ENCODE measurements at regions not wholly inside any gene's neighbourhood (a gene's known extent, or its start where the extent isn't known, plus 50 kb on each side); places are given as distances from the start of the nearest gene placed in this dataset.
A peak's percentile ranks its signal among the peaks of the same experiment; 100 is the strongest.

DNA sequence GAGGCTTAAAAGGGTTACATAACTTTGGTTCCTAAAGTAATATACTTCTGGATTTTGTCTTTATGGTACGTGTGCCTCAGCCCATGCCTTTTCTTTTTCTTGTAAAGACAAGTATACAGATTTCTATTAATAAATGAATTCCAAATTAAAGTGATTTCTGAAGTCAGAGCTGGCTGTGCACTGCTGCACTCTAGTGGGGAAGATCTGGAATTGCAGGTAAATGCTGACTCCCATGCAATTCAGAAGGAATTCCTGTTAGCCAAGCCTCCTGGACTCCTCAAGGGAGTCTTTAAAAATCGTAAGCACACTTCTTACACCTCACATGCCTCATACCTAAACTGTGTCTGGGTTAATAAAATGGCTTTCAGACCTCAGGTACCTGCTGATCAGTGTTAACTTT, 118.4 kb upstream of the SLC7A1 start:
- 56 to 78% methylated on average over 2 of the region's 2 CpGs for WGBS, 2 donors
- TF ChIP-seq, protein P1, sequence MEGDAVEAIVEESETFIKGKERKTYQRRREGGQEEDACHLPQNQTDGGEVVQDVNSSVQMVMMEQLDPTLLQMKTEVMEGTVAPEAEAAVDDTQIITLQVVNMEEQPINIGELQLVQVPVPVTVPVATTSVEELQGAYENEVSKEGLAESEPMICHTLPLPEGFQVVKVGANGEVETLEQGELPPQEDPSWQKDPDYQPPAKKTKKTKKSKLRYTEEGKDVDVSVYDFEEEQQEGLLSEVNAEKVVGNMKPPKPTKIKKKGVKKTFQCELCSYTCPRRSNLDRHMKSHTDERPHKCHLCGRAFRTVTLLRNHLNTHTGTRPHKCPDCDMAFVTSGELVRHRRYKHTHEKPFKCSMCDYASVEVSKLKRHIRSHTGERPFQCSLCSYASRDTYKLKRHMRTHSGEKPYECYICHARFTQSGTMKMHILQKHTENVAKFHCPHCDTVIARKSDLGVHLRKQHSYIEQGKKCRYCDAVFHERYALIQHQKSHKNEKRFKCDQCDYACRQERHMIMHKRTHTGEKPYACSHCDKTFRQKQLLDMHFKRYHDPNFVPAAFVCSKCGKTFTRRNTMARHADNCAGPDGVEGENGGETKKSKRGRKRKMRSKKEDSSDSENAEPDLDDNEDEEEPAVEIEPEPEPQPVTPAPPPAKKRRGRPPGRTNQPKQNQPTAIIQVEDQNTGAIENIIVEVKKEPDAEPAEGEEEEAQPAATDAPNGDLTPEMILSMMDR (IDR thresholded peaks at IDR 0.05) = peak; percentile 37 to 64 (median 49)
- no peak for TF ChIP-seq POLR2A (IDR thresholded peaks at IDR 0.05)
- no peaks in the 10 kb centered on the region for H3K27me3 ChIP-seq
- intact Hi-C loops (cut with DNase I; ENCODE audit: low total_unique reads) = no loop called here
- H3K9me3 ChIP-seq = no peaks in the 10 kb centered on the region
- H3K27ac ChIP-seq = no peak overlapping the region
- no peak for DNase-seq
- H3K36me3 ChIP-seq (ENCODE audit: low read depth, missing control alignments) = no peaks in the 10 kb centered on the region
- H3K4me1 ChIP-seq = no peaks in the 10 kb centered on the region
- no peak overlapping the region for H3K4me3 ChIP-seq

DNA sequence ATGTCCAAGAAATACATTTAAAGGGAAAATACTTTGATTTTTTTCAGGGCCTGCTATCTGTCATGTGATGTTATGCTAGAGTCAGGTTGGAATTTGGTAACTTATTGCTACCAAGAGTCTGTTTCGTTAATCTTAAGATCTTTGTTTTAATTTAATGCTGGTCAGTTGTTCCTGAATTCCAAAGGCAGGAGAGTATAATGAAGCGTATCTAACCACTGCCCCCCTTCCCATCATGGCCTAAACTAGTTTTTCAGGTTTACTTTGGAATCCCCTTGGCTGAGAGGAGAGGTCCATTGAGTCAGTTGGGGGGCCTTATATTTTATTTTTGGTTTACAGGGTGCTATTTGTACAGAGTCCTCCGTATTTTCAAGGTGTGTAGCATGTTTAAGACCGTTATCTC, 116.3 kb upstream of the SLC7A1 start:
- WGBS, 2 donors = 68 to 81% methylated on average over 4 of the region's 4 CpGs
- no peak for DNase-seq
- Histone ChIP-seq H3K9me3 (no peaks in the 10 kb centered on the region), H3K36me3 (ENCODE audit: low read depth, missing control alignments) (no peaks in the 10 kb centered on the region), H3K4me3 (no peak overlapping the region), H3K4me1 (no peaks in the 10 kb centered on the region), H3K27ac (no peak overlapping the region), H3K27me3 (no peaks in the 10 kb centered on the region)
- intact Hi-C loops (cut with DNase I; ENCODE audit: low total_unique reads) = no loop called here
- TF ChIP-seq, protein P1 (IDR thresholded peaks at IDR 0.05) = no peak
- TF ChIP-seq POLR2A (IDR thresholded peaks at IDR 0.05) = no peak

DNA sequence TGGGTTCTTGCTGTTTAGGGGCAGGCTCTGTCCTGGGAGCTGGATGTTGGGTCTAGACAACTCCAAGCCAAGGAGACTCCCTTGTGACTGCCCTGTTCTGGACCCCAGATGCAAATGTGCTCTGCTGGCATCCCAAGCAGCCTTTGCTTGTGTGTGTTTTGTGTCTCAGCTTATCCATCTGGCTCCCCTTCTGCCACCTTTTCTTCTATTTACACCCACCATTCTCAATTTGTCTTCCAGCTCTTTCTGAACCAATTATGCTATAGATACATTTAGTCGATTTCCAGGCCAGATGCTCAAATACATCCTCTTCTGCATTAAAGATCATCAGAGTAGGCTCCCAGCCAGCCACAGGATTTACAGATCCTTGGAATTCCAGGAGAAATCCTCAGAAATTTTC, 115.0 kb upstream of the SLC7A1 start:
- no peak for TF ChIP-seq POLR2A (IDR thresholded peaks at IDR 0.05)
- Histone ChIP-seq H3K4me1 (no peaks in the 10 kb centered on the region), H3K9me3 (no peaks in the 10 kb centered on the region), H3K27me3 (no peaks in the 10 kb centered on the region), H3K36me3 (ENCODE audit: low read depth, missing control alignments) (no peaks in the 10 kb centered on the region), H3K27ac (no peak overlapping the region), H3K4me3 (no peak overlapping the region)
- 86 to 94% methylated on average over 1 of the region's 1 CpG for WGBS, 2 donors
- DNase-seq = no peak
- intact Hi-C loops (cut with DNase I; ENCODE audit: low total_unique reads) = no loop called here

DNA sequence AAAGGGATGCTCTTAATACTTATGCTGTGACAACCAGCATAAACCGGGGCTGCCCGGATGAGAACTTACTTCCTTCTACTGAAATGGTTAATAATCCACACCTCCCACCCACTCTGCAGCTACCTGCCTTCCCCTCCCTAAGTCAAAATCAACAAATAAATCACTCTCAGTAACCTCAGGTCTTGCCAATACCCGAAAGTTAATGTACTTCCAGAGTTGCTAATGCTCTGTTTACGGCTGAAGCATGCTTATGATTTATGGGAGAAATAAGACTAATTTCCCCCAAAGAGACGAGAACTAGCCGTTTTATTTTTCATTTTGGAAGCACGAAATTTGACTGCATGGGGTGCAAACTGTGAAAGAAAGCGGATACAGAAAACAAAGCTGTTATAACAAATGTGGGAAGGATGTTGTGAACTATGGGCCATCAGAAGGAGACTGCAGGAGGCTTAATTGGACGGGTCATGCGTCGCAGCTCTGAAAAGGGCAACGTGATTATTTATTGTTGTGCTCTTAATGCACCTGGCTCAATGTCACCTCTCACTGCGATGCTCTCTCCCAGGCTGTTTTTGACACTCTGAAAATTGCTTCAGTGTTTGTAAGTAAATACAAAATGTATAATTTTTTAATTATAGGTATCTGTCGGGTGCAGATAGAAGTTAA, 114.0 kb upstream of the SLC7A1 start:
- Histone ChIP-seq H3K36me3 (ENCODE audit: low read depth, missing control alignments) (no peaks in the 10 kb centered on the region), H3K27ac (no peak overlapping the region), H3K4me1 (no peaks in the 10 kb centered on the region), H3K27me3 (no peaks in the 10 kb centered on the region), H3K9me3 (no peaks in the 10 kb centered on the region), H3K4me3 (no peak overlapping the region)
- intact Hi-C loops (cut with DNase I; ENCODE audit: low total_unique reads) = no loop called here
- DNase-seq = no peak
- TF ChIP-seq, protein P1 (IDR thresholded peaks at IDR 0.05) = no peak
- TF ChIP-seq POLR2A (IDR thresholded peaks at IDR 0.05) = no peak
- 68 to 72% methylated on average over 14 of the region's 14 CpGs for WGBS, 2 donors

DNA sequence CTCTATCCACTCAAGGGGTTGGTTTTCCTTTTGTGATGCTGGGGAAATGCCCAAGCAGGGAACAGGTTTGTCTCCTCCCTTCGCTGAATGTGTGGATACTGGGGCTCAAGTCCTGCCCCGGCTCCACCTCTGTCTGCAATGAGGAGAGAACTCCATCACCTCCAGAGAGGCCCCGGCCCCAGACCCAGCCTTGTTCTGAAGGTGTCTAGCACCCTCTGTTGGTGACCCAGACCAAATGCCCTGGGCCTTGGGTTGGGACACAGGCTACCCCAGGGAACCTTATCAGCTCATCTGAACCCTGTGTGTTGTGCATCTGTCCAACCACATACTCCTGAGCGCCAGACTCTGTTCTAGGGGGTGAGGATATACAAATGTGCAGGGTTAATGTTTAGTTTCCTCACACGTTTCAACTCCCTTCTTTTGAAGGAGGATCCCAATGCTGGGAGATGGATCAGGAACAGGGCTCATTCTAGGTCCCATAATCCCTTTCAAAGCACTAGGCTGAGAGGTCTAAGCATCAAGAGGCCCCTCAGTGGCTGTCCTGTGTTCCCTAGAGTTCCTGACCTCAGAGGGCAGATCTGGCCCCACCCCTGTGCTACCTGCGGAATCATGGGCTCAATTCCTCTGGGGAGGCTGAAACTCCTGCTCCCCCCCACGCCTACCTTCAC, 112.5 kb upstream of the SLC7A1 start:
- no peaks in the 10 kb centered on the region for H3K27me3 ChIP-seq
- intact Hi-C loops (cut with DNase I; ENCODE audit: low total_unique reads) = no loop called here
- no peak overlapping the region for H3K27ac ChIP-seq
- TF ChIP-seq, protein P1 (IDR thresholded peaks at IDR 0.05) = peak in 2 of 3 experiments; percentile 29 to 48
- no peak for TF ChIP-seq POLR2A (IDR thresholded peaks at IDR 0.05)
- no peaks in the 10 kb centered on the region for H3K36me3 ChIP-seq (ENCODE audit: low read depth, missing control alignments)
- no peaks in the 10 kb centered on the region for H3K4me1 ChIP-seq
- no peak overlapping the region for H3K4me3 ChIP-seq
- H3K9me3 ChIP-seq = no peaks in the 10 kb centered on the region
- WGBS, 2 donors = 82 to 83% methylated on average over 7 of the region's 7 CpGs
- DNase-seq = peak; percentile 52

All from testis (tissue), 2 donors.